Panc1 (cell line): ENCODE measurements at regions not wholly inside any gene's neighbourhood (a gene's known extent, or its start where the extent isn't known, plus 50 kb on each side); places are given as distances from the start of the nearest gene placed in this dataset.

ENCODE experiments used
- ATAC-seq: fragments of 200-7000 bp; cut with Tn5 transposase; 2 replicates; pipeline ENCODE4 v1.9.1; 2020; ENCODE audit warnings: mild to moderate bottlenecking, moderate library complexity
- BruUV-seq: library from RNA; stranded (reverse); fragments of 400-500 nt; replicated peaks from 2 replicates; lab custom pipeline; 2021; lab: Mats Ljungman, UMichigan
- CTCF ChIA-PET: fragments of 300-600 bp; sonication (Branson Sonifier 250); formaldehyde crosslinking; loops from one replicate; lab custom pipeline; 2022; ENCODE audit warnings: antibody characterized with exemption; lab: Charles Lee
- POLR2A ChIA-PET: fragments of 300-600 bp; sonication (Branson Sonifier 250); formaldehyde crosslinking; loops from one replicate; lab custom pipeline; 2022; ENCODE audit warnings: antibody characterized with exemption; lab: Charles Lee
- DNase-seq: peaks from one replicate; pipeline ENCODE4 v3.0.0-alpha.2; 2010; ENCODE audit warnings: low read depth, low spot score
- H3K27ac ChIP-seq: 2 replicates; pipeline ENCODE4 v1.5.1; 2011; ENCODE audit warnings: mild to moderate bottlenecking, low read length, inconsistent platforms
- H3K27me3 ChIP-seq: fragments of 200-500 bp; sonication (Bioruptor generic); 2 replicates; pipeline ENCODE4 v1.6.0; 2014; ENCODE audit warnings: low read length, inconsistent platforms; ENCODE audit not compliant: control insufficient read depth, insufficient read depth
- H3K36me3 ChIP-seq: fragments of 200-500 bp; sonication (Bioruptor generic); 2 replicates; pipeline ENCODE4 v1.5.1; 2014; ENCODE audit warnings: inconsistent platforms, mild to moderate bottlenecking, low read length, moderate library complexity; ENCODE audit not compliant: control insufficient read depth, insufficient read depth
- H3K4me1 ChIP-seq: 2 replicates; pipeline ENCODE4 v1.5.1; 2011; ENCODE audit warnings: inconsistent platforms, mild to moderate bottlenecking, low read length, moderate library complexity; ENCODE audit not compliant: control insufficient read depth, insufficient read depth
- H3K4me3 ChIP-seq, 2 experiments: 2 replicates each; pipeline ENCODE4 v1.5.1; 2011 to 2012; ENCODE audit warnings: low read depth in 2 of 2, low read length in 2 of 2, mild to moderate bottlenecking in 2 of 2, inconsistent platforms in 1 of 2, moderate library complexity in 1 of 2
- H3K9me3 ChIP-seq: fragments of 200-500 bp; sonication (Bioruptor generic); 2 replicates; pipeline ENCODE4 v1.5.1; 2014; ENCODE audit warnings: low read depth, mild to moderate bottlenecking, inconsistent platforms, low read length, moderate library complexity; ENCODE audit not compliant: control insufficient read depth, insufficient read depth
- POLR2AphosphoS5 ChIP-seq: IDR thresholded peaks from 2 replicates; pipeline ENCODE4 v1.6.1; 2012; ENCODE audit warnings: mild to moderate bottlenecking, low read depth, low read length, moderate library complexity
- SIN3A ChIP-seq: IDR thresholded peaks from 2 replicates; pipeline ENCODE4 v1.6.1; 2012; ENCODE audit warnings: low read depth, mild to moderate bottlenecking, low read length, moderate library complexity, borderline replicate concordance; ENCODE audit not compliant: insufficient read depth
- TCF7L2 ChIP-seq: IDR thresholded peaks from 2 replicates; pipeline ENCODE4 v1.6.1; 2011; ENCODE audit warnings: mild to moderate bottlenecking, low read depth, low read length, inconsistent platforms
- in situ Hi-C: cut with HindIII; loops from 2 replicates; pipeline ENCODE4 v1.10.0; 2016; ENCODE audit warnings: low sequenced_read_pairs, low pct_unique_long_range_greater_than_20kb
- intact Hi-C: fragments of 100-400 bp; cut with micrococcal nuclease; formaldehyde crosslinking; loops from one replicate; pipeline ENCODE4 v1.10.0; 2022; ENCODE audit not compliant: unreplicated experiment
- TF ChIP-seq, protein P1 (sequence below), 2 experiments: IDR thresholded peaks; 2 replicates each; pipeline ENCODE4 v1.6.1; 2011 to 2012; ENCODE audit warnings: low read depth in 2 of 2, control low read depth in 1 of 2, low read length in 1 of 2, mild to moderate bottlenecking in 1 of 2, moderate library complexity in 1 of 2; ENCODE audit not compliant: insufficient read depth in 1 of 2
- TF ChIP-seq, protein P2 (sequence below): fragments of 450-650 bp; IDR thresholded peaks from 2 replicates; pipeline ENCODE4 v1.5.1; 2017; ENCODE audit warnings: mild to moderate bottlenecking

DNA sequence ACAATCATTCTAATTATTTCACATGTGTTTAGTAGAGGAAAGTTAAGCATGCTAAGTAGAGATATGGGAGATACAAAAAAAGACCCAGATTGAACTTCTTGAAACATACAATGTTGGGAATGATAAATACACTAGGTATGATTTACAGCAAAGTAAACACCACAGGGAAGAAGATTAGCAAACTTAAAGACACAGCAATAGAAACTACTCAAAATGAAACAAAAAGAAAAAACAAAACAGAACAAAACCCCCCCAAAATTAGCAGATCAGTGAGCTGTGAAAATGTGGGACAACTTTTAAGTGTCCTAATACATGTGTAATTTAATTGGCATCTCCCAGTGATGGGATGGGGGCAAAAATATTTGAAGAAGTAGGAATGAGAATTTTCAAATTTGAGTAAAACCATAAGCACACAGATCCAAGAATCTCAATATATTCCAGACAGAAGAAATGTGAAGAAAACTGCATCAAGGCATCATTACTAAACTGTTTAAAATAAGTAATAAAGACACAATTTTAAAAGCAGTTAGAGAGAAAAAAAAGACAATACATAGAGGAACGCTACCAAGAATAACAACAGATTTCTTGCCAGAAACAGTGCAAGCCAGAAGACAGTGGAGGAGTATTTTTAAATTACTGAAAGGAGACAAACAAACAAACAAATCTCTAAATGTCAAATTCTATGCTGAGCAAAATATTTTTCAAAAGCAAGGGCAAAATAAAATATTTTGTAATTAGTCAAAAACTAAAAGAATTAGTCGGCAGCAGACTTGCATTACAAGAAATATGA, 473.7 kb downstream of the QKI start:
- H3K4me1 ChIP-seq, result no peaks in the 10 kb centered on the region
- ChIA-PET CTCF (no interaction called here), POLR2A (no interaction called here)
- no peaks in the 10 kb centered on the region for H3K36me3 ChIP-seq
- no peaks in the 10 kb centered on the region for H3K9me3 ChIP-seq
- no peak for DNase-seq
- no TSS peak for BruUV-seq
- no peaks in the 10 kb centered on the region for H3K27me3 ChIP-seq
- no peak overlapping the region for H3K4me3 ChIP-seq
- TF ChIP-seq, protein P1, sequence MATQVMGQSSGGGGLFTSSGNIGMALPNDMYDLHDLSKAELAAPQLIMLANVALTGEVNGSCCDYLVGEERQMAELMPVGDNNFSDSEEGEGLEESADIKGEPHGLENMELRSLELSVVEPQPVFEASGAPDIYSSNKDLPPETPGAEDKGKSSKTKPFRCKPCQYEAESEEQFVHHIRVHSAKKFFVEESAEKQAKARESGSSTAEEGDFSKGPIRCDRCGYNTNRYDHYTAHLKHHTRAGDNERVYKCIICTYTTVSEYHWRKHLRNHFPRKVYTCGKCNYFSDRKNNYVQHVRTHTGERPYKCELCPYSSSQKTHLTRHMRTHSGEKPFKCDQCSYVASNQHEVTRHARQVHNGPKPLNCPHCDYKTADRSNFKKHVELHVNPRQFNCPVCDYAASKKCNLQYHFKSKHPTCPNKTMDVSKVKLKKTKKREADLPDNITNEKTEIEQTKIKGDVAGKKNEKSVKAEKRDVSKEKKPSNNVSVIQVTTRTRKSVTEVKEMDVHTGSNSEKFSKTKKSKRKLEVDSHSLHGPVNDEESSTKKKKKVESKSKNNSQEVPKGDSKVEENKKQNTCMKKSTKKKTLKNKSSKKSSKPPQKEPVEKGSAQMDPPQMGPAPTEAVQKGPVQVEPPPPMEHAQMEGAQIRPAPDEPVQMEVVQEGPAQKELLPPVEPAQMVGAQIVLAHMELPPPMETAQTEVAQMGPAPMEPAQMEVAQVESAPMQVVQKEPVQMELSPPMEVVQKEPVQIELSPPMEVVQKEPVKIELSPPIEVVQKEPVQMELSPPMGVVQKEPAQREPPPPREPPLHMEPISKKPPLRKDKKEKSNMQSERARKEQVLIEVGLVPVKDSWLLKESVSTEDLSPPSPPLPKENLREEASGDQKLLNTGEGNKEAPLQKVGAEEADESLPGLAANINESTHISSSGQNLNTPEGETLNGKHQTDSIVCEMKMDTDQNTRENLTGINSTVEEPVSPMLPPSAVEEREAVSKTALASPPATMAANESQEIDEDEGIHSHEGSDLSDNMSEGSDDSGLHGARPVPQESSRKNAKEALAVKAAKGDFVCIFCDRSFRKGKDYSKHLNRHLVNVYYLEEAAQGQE (IDR thresholded peaks at IDR 0.05; ENCODE audit: insufficient read depth in 1 of 2, low read depth in 2 of 2, low read length in 1 of 2), result no peak
- no peak for TF ChIP-seq TCF7L2
- TF ChIP-seq, protein P2, sequence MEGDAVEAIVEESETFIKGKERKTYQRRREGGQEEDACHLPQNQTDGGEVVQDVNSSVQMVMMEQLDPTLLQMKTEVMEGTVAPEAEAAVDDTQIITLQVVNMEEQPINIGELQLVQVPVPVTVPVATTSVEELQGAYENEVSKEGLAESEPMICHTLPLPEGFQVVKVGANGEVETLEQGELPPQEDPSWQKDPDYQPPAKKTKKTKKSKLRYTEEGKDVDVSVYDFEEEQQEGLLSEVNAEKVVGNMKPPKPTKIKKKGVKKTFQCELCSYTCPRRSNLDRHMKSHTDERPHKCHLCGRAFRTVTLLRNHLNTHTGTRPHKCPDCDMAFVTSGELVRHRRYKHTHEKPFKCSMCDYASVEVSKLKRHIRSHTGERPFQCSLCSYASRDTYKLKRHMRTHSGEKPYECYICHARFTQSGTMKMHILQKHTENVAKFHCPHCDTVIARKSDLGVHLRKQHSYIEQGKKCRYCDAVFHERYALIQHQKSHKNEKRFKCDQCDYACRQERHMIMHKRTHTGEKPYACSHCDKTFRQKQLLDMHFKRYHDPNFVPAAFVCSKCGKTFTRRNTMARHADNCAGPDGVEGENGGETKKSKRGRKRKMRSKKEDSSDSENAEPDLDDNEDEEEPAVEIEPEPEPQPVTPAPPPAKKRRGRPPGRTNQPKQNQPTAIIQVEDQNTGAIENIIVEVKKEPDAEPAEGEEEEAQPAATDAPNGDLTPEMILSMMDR, result no peak
- no peak for TF ChIP-seq SIN3A
- no peak for TF ChIP-seq POLR2AphosphoS5
- no peak for ATAC-seq
- intact Hi-C loops (no loop called here), in situ Hi-C loops (no loop called here)
- no peak overlapping the region for H3K27ac ChIP-seq

DNA sequence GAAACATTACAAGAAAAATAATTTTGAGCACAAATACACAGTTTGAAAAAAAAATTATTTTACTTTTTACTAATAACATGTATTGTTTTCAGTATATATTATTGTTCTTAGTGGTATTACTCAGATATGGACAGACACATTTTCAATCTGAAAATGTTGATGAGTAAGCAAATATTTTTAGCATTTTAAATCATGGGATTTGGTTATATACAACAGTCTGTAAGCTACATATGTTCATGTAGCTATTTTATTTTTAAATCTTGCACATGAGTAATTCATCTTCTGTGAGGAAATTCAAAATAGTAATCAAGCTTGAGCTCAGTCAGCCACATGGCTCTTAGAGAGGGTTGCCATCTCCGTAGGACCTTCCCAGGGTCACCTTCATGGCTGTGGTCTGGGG, 471.9 kb downstream of the QKI start:
- BruUV-seq, result no TSS peak
- intact Hi-C loops (no loop called here), in situ Hi-C loops (no loop called here)
- Histone ChIP-seq H3K4me1 (no peaks in the 10 kb centered on the region), H3K9me3 (no peaks in the 10 kb centered on the region), H3K4me3 (no peak overlapping the region), H3K27me3 (no peaks in the 10 kb centered on the region), H3K36me3 (no peaks in the 10 kb centered on the region), H3K27ac (no peak overlapping the region)
- ATAC-seq (no peak), DNase-seq (no peak)
- CTCF ChIA-PET, result no interaction called here
- TF ChIP-seq, protein P2, result no peak
- TF ChIP-seq, protein P1 (IDR thresholded peaks at IDR 0.05; ENCODE audit: insufficient read depth in 1 of 2, low read depth in 2 of 2, low read length in 1 of 2), result no peak
- TF ChIP-seq SIN3A (no peak), POLR2AphosphoS5 (no peak), TCF7L2 (no peak)
- POLR2A ChIA-PET, result no interaction called here
